Fibroblast of lung (primary cell): ENCODE measurements at regions not wholly inside any gene's neighbourhood (a gene's known extent, or its start where the extent isn't known, plus 50 kb on each side); places are given as distances from the start of the nearest gene placed in this dataset.

Source experiments
- DNase-seq, 2 donors: peaks; one replicate each; pipeline versions ENCODE4 v3.0.0 to v3.0.0-alpha.2; 2010; ENCODE audit warnings: low read depth in 2 of 2
- H2AFZ ChIP-seq: 2 replicates; pipeline ENCODE4 v1.5.1; 2012; ENCODE audit warnings: low read length, control low read depth, inconsistent platforms
- H3K27ac ChIP-seq: 2 replicates; pipeline ENCODE4 v1.5.1; 2011; ENCODE audit warnings: low read length, control low read depth; ENCODE audit not compliant: insufficient read depth
- H3K27me3 ChIP-seq: 2 replicates; pipeline ENCODE4 v1.5.1; 2011; ENCODE audit warnings: mild to moderate bottlenecking, low read length; ENCODE audit not compliant: control insufficient read depth, insufficient read depth
- H3K36me3 ChIP-seq: 2 replicates; pipeline ENCODE4 v1.5.1; 2011; ENCODE audit warnings: low read length; ENCODE audit not compliant: control insufficient read depth, insufficient read depth
- H3K4me1 ChIP-seq: 2 replicates; pipeline ENCODE4 v1.5.1; 2011; ENCODE audit warnings: low read length; ENCODE audit not compliant: control insufficient read depth, insufficient read depth; ENCODE audit errors: extremely low read depth
- H3K4me2 ChIP-seq: 2 replicates; pipeline ENCODE4 v1.5.1; 2011; ENCODE audit warnings: low read length, control low read depth; ENCODE audit not compliant: insufficient read depth; ENCODE audit errors: extremely low read depth
- H3K4me3 ChIP-seq, 4 experiments: fragments of 200-600 bp in 1 of 4; sonication (generic) in 1 of 4; replicated peaks in 1 of 4; 2 replicates each; pipeline ENCODE4 v1.5.1; 2011 to 2016; ENCODE audit warnings: low read length in 4 of 4, low read depth in 3 of 4, mild to moderate bottlenecking in 3 of 4, control low read depth in 2 of 4, inconsistent platforms in 1 of 4, mixed read lengths in 1 of 4; ENCODE audit not compliant: insufficient read depth in 1 of 4; ENCODE audit errors: control extremely low read depth in 1 of 4
- H3K79me2 ChIP-seq: 2 replicates; pipeline ENCODE4 v1.5.1; 2012; ENCODE audit warnings: mild to moderate bottlenecking, low read length, inconsistent platforms; ENCODE audit not compliant: control insufficient read depth, insufficient read depth
- H3K9ac ChIP-seq: 2 replicates; pipeline ENCODE4 v1.5.1; 2011; ENCODE audit warnings: mild to moderate bottlenecking, low read length, control low read depth; ENCODE audit not compliant: insufficient read depth
- H3K9me3 ChIP-seq: 2 replicates; pipeline ENCODE4 v1.5.1; 2012; ENCODE audit warnings: low read depth, low read length; ENCODE audit not compliant: control insufficient read depth, insufficient read depth
- H4K20me1 ChIP-seq: 2 replicates; pipeline ENCODE4 v1.5.1; 2011; ENCODE audit warnings: low read length; ENCODE audit not compliant: control insufficient read depth, insufficient read depth; ENCODE audit errors: extremely low read depth
- EZH2 ChIP-seq: IDR thresholded peaks from 2 replicates; pipeline ENCODE4 v1.5.1; 2012; ENCODE audit warnings: low read length, control low read depth, mild to moderate bottlenecking; ENCODE audit errors: missing control alignments
- TF ChIP-seq, protein P1 (sequence below), 2 donors: IDR thresholded peaks in 1 of 2; conservative IDR thresholded peaks in 1 of 2; 1 replicate in 1 of 2; 2 replicates in 1 of 2; pipeline ENCODE4 v1.5.1; 2011 to 2012; ENCODE audit warnings: low read length in 2 of 2, control low read depth in 1 of 2, inconsistent platforms in 1 of 2, low read depth in 1 of 2, mild to moderate bottlenecking in 1 of 2

DNA sequence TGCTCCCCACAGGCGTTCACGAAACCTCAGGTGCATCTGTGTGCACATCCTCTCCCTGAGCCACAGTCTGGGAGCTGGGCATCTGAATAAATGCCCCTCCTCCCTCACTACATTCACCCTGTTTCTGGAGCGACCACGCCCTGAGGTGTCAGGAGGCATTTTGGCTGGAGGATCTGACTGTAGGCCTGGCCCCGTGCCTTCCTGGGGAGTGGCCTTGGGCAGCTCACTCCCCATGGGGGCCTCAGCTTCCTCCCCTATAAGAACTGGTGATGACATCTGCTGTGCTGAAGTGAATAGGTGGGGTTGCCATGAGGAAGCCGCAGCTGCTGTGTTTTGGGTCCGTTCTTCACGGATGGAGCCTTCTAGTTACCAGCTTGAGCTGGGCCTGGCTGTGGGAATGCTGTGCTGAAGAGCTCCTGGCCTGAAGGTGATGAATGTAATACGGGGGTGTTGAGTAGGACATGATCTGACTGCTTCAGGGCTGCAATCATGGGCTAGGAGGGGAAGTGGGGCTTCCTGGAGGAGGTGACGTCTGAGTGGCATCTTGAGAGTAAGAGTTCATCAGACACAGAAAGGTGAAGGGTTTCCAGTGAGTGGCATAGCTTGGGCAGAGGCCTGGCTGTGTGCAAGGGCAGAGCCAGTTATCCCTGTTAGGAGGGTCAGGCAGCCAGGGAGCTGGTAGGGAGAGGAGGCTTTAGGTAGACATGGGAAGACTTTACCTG, 58.2 kb downstream of the GLI2 start:
- peaks cover 8% of the 10 kb centered on the region for H3K4me1 ChIP-seq
- H3K9ac ChIP-seq: no peak overlapping the region
- H3K27ac ChIP-seq: no peak overlapping the region
- H3K9me3 ChIP-seq: no peaks in the 10 kb centered on the region
- no peak for TF ChIP-seq EZH2
- TF ChIP-seq, protein P1, sequence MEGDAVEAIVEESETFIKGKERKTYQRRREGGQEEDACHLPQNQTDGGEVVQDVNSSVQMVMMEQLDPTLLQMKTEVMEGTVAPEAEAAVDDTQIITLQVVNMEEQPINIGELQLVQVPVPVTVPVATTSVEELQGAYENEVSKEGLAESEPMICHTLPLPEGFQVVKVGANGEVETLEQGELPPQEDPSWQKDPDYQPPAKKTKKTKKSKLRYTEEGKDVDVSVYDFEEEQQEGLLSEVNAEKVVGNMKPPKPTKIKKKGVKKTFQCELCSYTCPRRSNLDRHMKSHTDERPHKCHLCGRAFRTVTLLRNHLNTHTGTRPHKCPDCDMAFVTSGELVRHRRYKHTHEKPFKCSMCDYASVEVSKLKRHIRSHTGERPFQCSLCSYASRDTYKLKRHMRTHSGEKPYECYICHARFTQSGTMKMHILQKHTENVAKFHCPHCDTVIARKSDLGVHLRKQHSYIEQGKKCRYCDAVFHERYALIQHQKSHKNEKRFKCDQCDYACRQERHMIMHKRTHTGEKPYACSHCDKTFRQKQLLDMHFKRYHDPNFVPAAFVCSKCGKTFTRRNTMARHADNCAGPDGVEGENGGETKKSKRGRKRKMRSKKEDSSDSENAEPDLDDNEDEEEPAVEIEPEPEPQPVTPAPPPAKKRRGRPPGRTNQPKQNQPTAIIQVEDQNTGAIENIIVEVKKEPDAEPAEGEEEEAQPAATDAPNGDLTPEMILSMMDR (conservative IDR thresholded peaks at IDR 0.05 in 1 of 2, IDR thresholded peaks at IDR 0.05 in 1 of 2; ENCODE audit: low read depth in 1 of 2, low read length in 2 of 2): no peak
- no peak overlapping the region for H2AFZ ChIP-seq
- H3K79me2 ChIP-seq: no peaks in the 10 kb centered on the region
- H4K20me1 ChIP-seq: no peaks in the 10 kb centered on the region
- no peaks in the 10 kb centered on the region for H3K36me3 ChIP-seq
- H3K4me2 ChIP-seq: no peak overlapping the region
- no peaks in the 10 kb centered on the region for H3K27me3 ChIP-seq
- H3K4me3 ChIP-seq: no peak overlapping the region
- peak; percentile 33 to 50 for DNase-seq

DNA sequence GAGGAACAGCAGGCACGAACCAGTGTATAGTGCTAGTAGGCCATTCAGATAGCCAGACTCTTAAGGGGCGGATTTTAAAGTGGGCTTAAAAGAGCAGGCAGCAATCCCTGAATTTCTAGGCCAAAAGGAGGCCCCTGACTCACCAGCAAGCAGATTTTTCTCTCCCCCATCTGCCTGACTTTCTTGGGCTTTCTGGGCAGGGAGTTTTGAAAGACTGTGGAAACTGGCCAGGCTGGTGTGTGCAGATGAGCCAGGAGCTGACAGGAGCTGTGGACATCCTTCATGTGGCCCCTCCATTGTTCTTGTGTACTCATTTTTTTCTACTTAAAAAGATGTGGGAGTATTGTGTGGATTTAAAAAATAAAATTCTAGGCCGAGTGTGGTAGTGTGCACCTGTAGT, 59.0 kb downstream of the GLI2 start:
- Histone ChIP-seq H3K4me1 (peaks cover 8% of the 10 kb centered on the region), H3K9me3 (no peaks in the 10 kb centered on the region), H3K4me3 (no peak overlapping the region), H4K20me1 (no peaks in the 10 kb centered on the region), H3K36me3 (no peaks in the 10 kb centered on the region), H2AFZ (no peak overlapping the region), H3K79me2 (no peaks in the 10 kb centered on the region), H3K27me3 (no peaks in the 10 kb centered on the region), H3K4me2 (no peak overlapping the region), H3K9ac (no peak overlapping the region), H3K27ac (no peak overlapping the region)
- peak; percentile 67 to 72 for DNase-seq
- TF ChIP-seq EZH2: no peak

- Histone ChIP-seq H2AFZ (no peak overlapping the region), H3K79me2 (no peaks in the 10 kb centered on the region), H3K4me1 (peaks cover 8% of the 10 kb centered on the region), H3K9ac (no peak overlapping the region), H4K20me1 (no peaks in the 10 kb centered on the region), H3K4me3 (no peak overlapping the region), H3K4me2 (no peak overlapping the region), H3K27ac (no peak overlapping the region), H3K36me3 (no peaks in the 10 kb centered on the region), H3K9me3 (no peaks in the 10 kb centered on the region), H3K27me3 (no peaks in the 10 kb centered on the region)
- TF ChIP-seq, protein P1 (conservative IDR thresholded peaks at IDR 0.05 in 1 of 2, IDR thresholded peaks at IDR 0.05 in 1 of 2; ENCODE audit: low read depth in 1 of 2, low read length in 2 of 2): no peak
- no peak for TF ChIP-seq EZH2
- DNase-seq: no peak
These were observed 60.4 kb downstream of the GLI2 start for GRCh38 chr2:120796094-120796493.
